Glutamatergic neuron (in vitro differentiated cells): ENCODE measurements at regions not wholly inside any gene's neighbourhood (a gene's known extent, or its start where the extent isn't known, plus 50 kb on each side); places are given as distances from the start of the nearest gene placed in this dataset.

Experiments used
- DNase-seq: peaks from one replicate; pipeline ENCODE4 v3.0.0; 2022
- H3K27ac Mint-ChIP-seq: one replicate; pipeline ENCODE4 v1.8.0; 2020; ENCODE audit warnings: mild to moderate bottlenecking, mixed read lengths, inconsistent platforms; ENCODE audit not compliant: unreplicated experiment
- H3K27me3 Mint-ChIP-seq: one replicate; pipeline ENCODE4 v1.8.0; 2020; ENCODE audit warnings: mild to moderate bottlenecking, moderate library complexity, mixed read lengths, inconsistent platforms; ENCODE audit not compliant: unreplicated experiment
- H3K36me3 Mint-ChIP-seq: one replicate; pipeline ENCODE4 v1.8.0; 2020; ENCODE audit warnings: mild to moderate bottlenecking, mixed read lengths, inconsistent platforms; ENCODE audit not compliant: unreplicated experiment
- H3K4me1 Mint-ChIP-seq: one replicate; pipeline ENCODE4 v1.8.0; 2020; ENCODE audit warnings: mild to moderate bottlenecking, low read depth, mixed read lengths, inconsistent platforms; ENCODE audit not compliant: unreplicated experiment
- H3K4me3 Mint-ChIP-seq: one replicate; pipeline ENCODE4 v1.8.0; 2020; ENCODE audit warnings: mild to moderate bottlenecking, mixed read lengths, inconsistent platforms; ENCODE audit not compliant: unreplicated experiment
- H3K9me3 Mint-ChIP-seq: one replicate; pipeline ENCODE4 v1.8.0; 2020; ENCODE audit warnings: mild to moderate bottlenecking, moderate library complexity, mixed read lengths, inconsistent platforms; ENCODE audit not compliant: unreplicated experiment
- CTCF ChIP-seq: fragments of 200-600 bp; sonication (generic); IDR thresholded peaks from one replicate; pipeline ENCODE4 v1.5.0; 2021; ENCODE audit not compliant: partially characterized antibody, unreplicated experiment

DNA sequence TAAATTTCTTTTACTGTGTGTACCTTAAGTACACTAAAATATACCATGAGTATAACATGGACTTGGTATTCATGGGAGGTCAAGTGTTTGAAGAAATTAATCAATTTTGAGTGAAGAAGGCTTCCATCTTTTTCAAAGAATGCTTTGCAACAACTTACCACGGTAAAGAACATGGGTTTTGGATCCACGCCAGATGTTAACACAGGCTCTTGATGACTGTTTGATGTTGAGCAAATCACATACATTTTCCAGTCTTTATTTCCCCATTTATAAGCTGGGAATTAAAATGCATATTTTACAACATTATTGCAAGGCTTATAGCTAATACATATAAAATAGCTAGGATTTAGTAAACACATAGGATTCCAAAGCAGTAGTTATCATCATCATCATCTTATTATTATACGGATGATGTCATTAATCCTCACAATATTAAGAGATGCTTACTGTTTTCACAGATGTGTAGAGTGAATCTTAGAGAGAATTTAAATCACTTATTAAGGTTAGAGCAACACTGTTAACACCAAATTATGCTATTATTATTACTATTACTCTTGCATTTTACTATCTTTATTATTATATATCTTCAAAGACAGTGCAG lies 362.0 kb downstream of the PRELID2 start:
- Mint-ChIP-seq H3K27me3 (no peaks in the 10 kb centered on the region), H3K36me3 (no peaks in the 10 kb centered on the region), H3K4me3 (no peak overlapping the region), H3K4me1 (no peaks in the 10 kb centered on the region), H3K9me3 (no peaks in the 10 kb centered on the region), H3K27ac (no peak overlapping the region)
- TF ChIP-seq CTCF, result no peak
- no peak for DNase-seq

GRCh38 chr5:145471831-145472612 lies 363.1 kb downstream of the PRELID2 start:
- no peak for TF ChIP-seq CTCF
- no peaks in the 10 kb centered on the region for H3K9me3 Mint-ChIP-seq
- H3K4me1 Mint-ChIP-seq, result no peaks in the 10 kb centered on the region
- no peak overlapping the region for H3K4me3 Mint-ChIP-seq
- H3K27ac Mint-ChIP-seq, result no peak overlapping the region
- no peak for DNase-seq
- no peaks in the 10 kb centered on the region for H3K27me3 Mint-ChIP-seq
- H3K36me3 Mint-ChIP-seq, result no peaks in the 10 kb centered on the region

GRCh38 chr5:145471026-145471425 lies 364.1 kb downstream of the PRELID2 start:
- no peaks in the 10 kb centered on the region for H3K27me3 Mint-ChIP-seq
- H3K9me3 Mint-ChIP-seq, result no peaks in the 10 kb centered on the region
- no peaks in the 10 kb centered on the region for H3K4me1 Mint-ChIP-seq
- H3K36me3 Mint-ChIP-seq, result no peaks in the 10 kb centered on the region
- TF ChIP-seq CTCF, result no peak
- no peak overlapping the region for H3K4me3 Mint-ChIP-seq
- no peak for DNase-seq
- H3K27ac Mint-ChIP-seq, result no peak overlapping the region

- H3K4me1 Mint-ChIP-seq, result no peaks in the 10 kb centered on the region
- H3K27ac Mint-ChIP-seq, result no peak overlapping the region
- TF ChIP-seq CTCF, result no peak
- H3K27me3 Mint-ChIP-seq, result no peaks in the 10 kb centered on the region
- DNase-seq, result no peak
- no peaks in the 10 kb centered on the region for H3K9me3 Mint-ChIP-seq
- H3K4me3 Mint-ChIP-seq, result no peak overlapping the region
- no peaks in the 10 kb centered on the region for H3K36me3 Mint-ChIP-seq
Observed at GRCh38 chr5:145470396-145470979, 364.7 kb downstream of the PRELID2 start.

DNA sequence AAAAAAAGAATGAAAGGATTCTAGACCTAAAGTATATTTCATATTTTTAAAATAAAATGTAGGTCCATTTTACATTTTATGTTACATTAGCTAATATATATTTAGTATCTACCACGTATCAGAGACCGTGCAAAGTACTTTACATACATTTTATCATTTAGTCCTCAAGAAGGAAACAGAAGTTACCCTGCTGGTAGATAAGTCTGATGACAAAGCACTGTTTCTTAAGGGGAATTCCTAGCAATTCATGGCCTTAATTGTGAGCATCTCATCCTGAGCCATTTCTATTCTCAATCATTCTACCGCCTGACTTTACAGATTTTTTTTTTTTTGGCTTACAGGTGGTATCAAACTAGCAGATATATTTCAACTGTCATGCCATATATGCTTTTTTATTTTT lies 367.7 kb downstream of the PRELID2 start:
- no peak overlapping the region for H3K27ac Mint-ChIP-seq
- no peaks in the 10 kb centered on the region for H3K9me3 Mint-ChIP-seq
- H3K4me1 Mint-ChIP-seq, result no peaks in the 10 kb centered on the region
- no peak for TF ChIP-seq CTCF
- H3K27me3 Mint-ChIP-seq, result no peaks in the 10 kb centered on the region
- H3K36me3 Mint-ChIP-seq, result no peaks in the 10 kb centered on the region
- DNase-seq, result no peak
- H3K4me3 Mint-ChIP-seq, result no peak overlapping the region
